ENCODE measurements at regions not wholly inside any gene's neighbourhood (a gene's known extent, or its start where the extent isn't known, plus 50 kb on each side); places are given as distances from the start of the nearest gene placed in this dataset.

DNA sequence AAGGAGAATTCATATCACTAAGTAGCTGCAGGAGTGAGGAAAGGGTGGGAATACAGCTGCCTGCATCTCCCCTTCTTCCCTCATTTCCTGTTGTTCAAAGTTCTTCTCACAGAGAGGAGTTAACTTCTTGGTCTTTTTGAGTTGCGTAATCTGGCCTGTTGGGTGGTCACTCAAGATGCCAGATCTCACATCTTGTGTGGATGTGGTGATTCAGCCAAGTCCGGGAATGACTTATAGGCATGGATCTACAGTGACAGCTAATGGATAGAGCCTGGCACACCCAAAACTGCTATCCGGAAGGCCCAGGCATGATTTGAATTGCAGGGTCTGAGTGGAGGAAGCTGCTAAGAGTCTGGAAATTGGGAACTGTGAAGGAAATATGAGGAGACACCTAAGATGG lies 100.2 kb upstream of the SLC35B3 start:
- DNase-seq, result no peak

DNA sequence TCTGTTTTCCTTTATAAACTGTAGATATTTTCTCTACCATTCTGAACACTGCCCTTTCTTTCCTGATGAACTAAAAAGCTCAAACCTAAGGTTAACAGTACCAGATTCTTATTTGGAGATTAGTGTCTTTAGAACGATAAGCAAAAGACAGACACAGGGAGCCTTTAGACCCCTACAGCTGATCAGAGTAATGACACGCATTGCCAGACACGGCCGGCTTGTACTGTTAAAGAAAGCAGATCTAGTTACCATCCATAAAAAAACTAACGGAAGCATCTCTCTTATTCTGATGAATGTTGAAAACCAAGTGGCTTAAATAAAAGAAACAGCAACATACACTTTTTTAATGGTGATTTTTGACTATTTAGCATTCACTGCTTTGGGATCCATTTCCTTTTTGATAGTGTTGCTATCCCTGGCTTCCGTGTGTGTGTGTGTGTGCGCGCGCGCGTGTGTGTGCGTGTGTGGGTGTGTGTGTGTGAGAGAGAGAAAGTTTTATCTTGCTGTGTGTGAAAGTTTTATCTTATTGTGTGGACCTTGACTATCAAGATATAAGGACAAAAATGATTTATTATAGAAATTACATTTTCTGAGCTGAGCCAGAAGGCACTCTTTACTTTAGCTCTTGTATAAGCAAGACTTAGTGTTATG lies 95.6 kb upstream of the SLC35B3 start:
- DNase-seq, result no peak

DNA sequence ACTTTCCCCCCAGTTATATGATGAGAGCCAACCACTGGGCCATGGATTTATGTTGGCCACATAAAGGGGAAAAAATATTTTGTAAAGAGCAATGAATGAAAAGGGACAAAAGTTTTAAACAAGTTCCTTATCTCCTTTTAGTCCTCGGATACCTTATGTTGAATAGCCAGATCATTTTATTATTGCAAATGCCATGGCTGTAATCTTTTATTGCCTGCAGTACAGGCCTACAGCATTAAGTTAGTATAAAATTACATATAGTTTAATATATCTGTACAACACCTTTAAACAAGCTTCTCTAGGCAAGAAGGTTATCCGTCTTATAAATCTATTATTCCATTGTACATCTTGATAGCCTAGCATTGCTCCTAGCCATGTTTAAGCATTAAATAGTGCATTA lies 93.9 kb upstream of the SLC35B3 start:
- no peak for DNase-seq

- no peak for DNase-seq
These were observed 92.5 kb upstream of the SLC35B3 start for GRCh38 chr6:8527818-8528217.

GRCh38 chr6:8526624-8527023 lies 91.3 kb upstream of the SLC35B3 start:
- DNase-seq, result no peak

DNA sequence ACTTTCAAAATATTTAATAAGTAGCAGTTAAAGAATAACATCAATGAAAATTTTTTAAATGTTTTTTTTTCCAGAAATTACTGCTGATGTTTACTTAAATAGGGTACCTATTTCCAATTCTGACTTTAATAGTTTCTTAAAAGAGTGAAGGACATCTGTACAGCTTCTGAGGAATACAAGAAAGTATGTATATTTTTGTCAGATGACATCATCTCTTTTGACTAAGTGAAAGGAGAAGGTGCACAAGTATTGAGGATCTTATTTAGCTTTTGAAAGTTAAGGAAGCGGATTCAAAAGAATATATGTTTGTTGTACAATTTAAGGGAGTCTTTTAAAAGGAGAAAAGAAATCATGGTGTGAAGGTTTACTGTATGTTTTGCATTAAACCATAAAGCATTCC lies 90.0 kb upstream of the SLC35B3 start:
- DNase-seq, result no peak

DNA sequence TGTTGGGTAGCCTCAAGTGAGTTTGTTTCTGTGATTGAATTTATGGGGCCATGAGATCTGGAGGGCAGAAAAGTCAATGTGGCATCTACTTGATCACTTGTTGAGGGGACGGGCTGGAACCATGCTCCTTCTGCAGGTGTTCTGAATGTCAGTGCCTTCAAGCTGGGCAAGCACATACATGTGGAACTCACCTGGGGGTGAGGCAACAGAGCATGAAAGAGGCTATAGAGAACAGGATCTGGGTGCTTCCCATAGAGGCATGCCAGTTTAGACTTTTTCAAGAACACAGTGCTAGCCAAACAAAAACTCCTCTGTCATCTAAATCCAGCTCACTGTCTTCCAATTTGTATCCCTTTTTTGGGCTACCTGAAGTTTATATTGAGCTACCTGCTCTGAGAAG lies 77.8 kb upstream of the SLC35B3 start:
- DNase-seq, result no peak

GRCh38 chr6:8507286-8507685 lies 71.9 kb upstream of the SLC35B3 start:
- no peak for DNase-seq

GRCh38 chr6:8506126-8506525 lies 70.8 kb upstream of the SLC35B3 start:
- DNase-seq, result no peak

DNA sequence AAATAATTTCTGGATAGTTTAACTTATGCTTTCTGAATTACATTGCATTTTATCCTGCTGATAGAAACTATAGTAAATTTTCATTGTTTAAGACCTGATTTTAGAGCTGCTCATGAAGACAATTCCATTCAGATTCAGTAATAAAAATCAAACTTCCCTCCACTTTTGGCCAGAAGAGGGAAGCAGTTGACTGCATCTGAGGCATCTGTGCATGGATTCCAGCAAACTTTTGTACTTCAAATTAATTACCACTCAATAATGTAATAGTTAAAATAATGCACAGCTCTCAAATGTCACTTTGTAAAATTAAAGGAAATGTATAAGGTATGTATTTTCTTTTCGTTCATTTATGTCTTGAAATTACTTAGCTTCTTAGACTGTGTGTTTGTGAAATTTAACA lies 64.2 kb upstream of the SLC35B3 start:
- DNase-seq, result no peak

DNA sequence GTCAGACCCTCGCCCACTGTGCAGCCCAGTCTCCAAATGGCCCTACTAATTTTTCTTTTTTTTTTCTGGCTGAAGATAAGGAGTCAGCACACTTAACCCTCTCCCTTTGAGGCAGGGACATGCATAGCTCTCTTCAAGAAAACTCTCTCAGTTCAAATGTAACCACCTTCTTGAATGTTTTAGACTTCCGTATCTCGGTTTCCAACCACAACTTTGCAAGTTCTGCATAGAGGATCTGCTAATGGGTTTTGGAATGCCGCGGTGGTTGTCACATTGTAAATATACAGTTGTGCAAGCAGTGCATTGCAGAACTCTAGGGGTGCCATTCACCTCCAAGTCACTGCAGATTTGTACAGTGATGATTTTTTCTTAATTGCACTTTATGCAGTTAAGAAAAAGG lies 59.4 kb upstream of the SLC35B3 start:
- no peak for DNase-seq

GRCh38 chr6:8492536-8493133 lies 57.3 kb upstream of the SLC35B3 start:
- DNase-seq, result no peak

Data from NK-92 treated with Interleukin-12 subunit alpha and Interleukin-12 subunit beta, amount 100 ng/mL, for 24 hours (cell line).